Neural progenitor cell (in vitro differentiated cells): ENCODE measurements at regions not wholly inside any gene's neighbourhood (a gene's known extent, or its start where the extent isn't known, plus 50 kb on each side); places are given as distances from the start of the nearest gene placed in this dataset.

Experiments
- DNase-seq: peaks from one replicate; pipeline ENCODE4 v3.0.0-alpha.2; 2016; ENCODE audit warnings: low spot score
- H2AFZ ChIP-seq: fragments of 200-600 bp; sonication (generic); replicated peaks from 2 replicates; pipeline ENCODE4 v1.6.1; 2016; ENCODE audit warnings: antibody characterized with exemption
- H3F3A ChIP-seq: fragments of 200-600 bp; sonication (generic); 2 replicates; pipeline ENCODE4 v1.6.1; 2016; ENCODE audit warnings: antibody characterized with exemption, low read depth
- H3K27ac ChIP-seq: fragments of 200-600 bp; sonication (generic); 2 replicates; pipeline ENCODE4 v1.5.1; 2016; ENCODE audit warnings: mild to moderate bottlenecking
- H3K27me3 ChIP-seq: fragments of 200-600 bp; sonication (generic); 2 replicates; pipeline ENCODE4 v1.6.1; 2016; ENCODE audit warnings: mild to moderate bottlenecking, moderate library complexity
- H3K36me3 ChIP-seq: fragments of 200-600 bp; sonication (generic); 2 replicates; pipeline ENCODE4 v1.5.1; 2016
- H3K4me1 ChIP-seq: fragments of 200-600 bp; sonication (generic); 2 replicates; pipeline ENCODE4 v1.6.1; 2016; ENCODE audit warnings: mixed run types
- H3K4me2 ChIP-seq: fragments of 200-600 bp; sonication (generic); 2 replicates; pipeline ENCODE4 v1.6.1; 2016
- H3K4me3 ChIP-seq: fragments of 200-600 bp; sonication (generic); 2 replicates; pipeline ENCODE4 v1.5.1; 2016
- H3K79me2 ChIP-seq: fragments of 200-600 bp; sonication (generic); 2 replicates; pipeline ENCODE4 v1.6.1; 2016; ENCODE audit warnings: low read depth
- H3K9ac ChIP-seq: fragments of 200-600 bp; sonication (generic); 2 replicates; pipeline ENCODE4 v1.6.1; 2016
- H3K9me3 ChIP-seq: fragments of 200-600 bp; sonication (generic); 2 replicates; pipeline ENCODE4 v1.5.1; 2016; ENCODE audit warnings: low read depth
- H4K20me1 ChIP-seq: fragments of 200-600 bp; sonication (generic); 2 replicates; pipeline ENCODE4 v1.6.1; 2016; ENCODE audit warnings: low read depth
- H3K27ac Mint-ChIP-seq: 3 replicates; pipeline ENCODE4 v1.8.0; 2021; ENCODE audit warnings: mixed read lengths
- H3K27me3 Mint-ChIP-seq: 2 replicates; pipeline ENCODE4 v1.8.0; 2022; ENCODE audit warnings: low read depth, mild to moderate bottlenecking, inconsistent platforms, moderate library complexity, mixed read lengths; ENCODE audit not compliant: insufficient read depth
- H3K36me3 Mint-ChIP-seq: 3 replicates; pipeline ENCODE4 v1.8.0; 2021; ENCODE audit warnings: mixed read lengths
- H3K4me1 Mint-ChIP-seq: 3 replicates; pipeline ENCODE4 v1.8.0; 2021; ENCODE audit warnings: mixed read lengths
- H3K4me3 Mint-ChIP-seq: 3 replicates; pipeline ENCODE4 v1.8.0; 2021; ENCODE audit warnings: mild to moderate bottlenecking, moderate library complexity, mixed read lengths
- H3K9me3 Mint-ChIP-seq: 3 replicates; pipeline ENCODE4 v1.8.0; 2020; ENCODE audit warnings: mixed read lengths
- EZH2 ChIP-seq: fragments of 200-600 bp; sonication (generic); IDR thresholded peaks from 2 replicates; pipeline ENCODE4 v1.6.1; 2017; ENCODE audit warnings: antibody characterized with exemption, mild to moderate bottlenecking, moderate library complexity
- EZH2phosphoT487 ChIP-seq: fragments of 200-600 bp; sonication (generic); IDR thresholded peaks from 2 replicates; pipeline ENCODE4 v1.6.1; 2017; ENCODE audit warnings: antibody characterized with exemption
- TF ChIP-seq, protein P1 (sequence below): fragments of 200-600 bp; sonication (generic); IDR thresholded peaks from 2 replicates; pipeline ENCODE4 v1.5.1; 2017; ENCODE audit warnings: antibody characterized with exemption, mild to moderate bottlenecking

DNA sequence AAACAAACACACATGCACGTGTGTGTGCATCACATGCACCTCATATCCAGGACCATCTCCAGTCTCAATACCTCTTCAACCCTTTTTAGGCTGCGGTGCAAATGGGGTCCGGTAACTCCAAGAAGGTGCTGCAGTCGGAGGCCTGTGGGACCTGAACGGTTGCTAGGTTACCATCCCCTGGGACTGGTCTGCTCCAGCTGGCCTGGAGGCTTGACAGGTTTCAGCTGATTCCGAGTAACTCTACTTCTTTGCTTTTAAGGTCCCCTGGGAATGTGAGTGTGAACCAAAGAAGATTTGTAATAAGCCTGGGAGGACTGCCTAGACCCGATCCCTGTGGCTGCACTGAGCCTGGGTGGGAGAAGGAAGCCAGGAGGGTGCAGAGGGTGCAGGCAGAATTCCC lies 117.5 kb downstream of the CCNA1 start:
- TF ChIP-seq EZH2, result no peak
- no peak for TF ChIP-seq EZH2phosphoT487
- TF ChIP-seq, protein P1, sequence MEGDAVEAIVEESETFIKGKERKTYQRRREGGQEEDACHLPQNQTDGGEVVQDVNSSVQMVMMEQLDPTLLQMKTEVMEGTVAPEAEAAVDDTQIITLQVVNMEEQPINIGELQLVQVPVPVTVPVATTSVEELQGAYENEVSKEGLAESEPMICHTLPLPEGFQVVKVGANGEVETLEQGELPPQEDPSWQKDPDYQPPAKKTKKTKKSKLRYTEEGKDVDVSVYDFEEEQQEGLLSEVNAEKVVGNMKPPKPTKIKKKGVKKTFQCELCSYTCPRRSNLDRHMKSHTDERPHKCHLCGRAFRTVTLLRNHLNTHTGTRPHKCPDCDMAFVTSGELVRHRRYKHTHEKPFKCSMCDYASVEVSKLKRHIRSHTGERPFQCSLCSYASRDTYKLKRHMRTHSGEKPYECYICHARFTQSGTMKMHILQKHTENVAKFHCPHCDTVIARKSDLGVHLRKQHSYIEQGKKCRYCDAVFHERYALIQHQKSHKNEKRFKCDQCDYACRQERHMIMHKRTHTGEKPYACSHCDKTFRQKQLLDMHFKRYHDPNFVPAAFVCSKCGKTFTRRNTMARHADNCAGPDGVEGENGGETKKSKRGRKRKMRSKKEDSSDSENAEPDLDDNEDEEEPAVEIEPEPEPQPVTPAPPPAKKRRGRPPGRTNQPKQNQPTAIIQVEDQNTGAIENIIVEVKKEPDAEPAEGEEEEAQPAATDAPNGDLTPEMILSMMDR, result no peak
- Histone ChIP-seq H3K9me3 (no peaks in the 10 kb centered on the region), H3K9ac (no peak overlapping the region), H3K4me2 (no peak overlapping the region), H3K27ac (no peak overlapping the region), H3F3A (no peaks in the 10 kb centered on the region), H2AFZ (peak overlapping the region; percentile 3), H3K4me1 (peaks cover 8% of the 10 kb centered on the region), H3K27me3 (no peaks in the 10 kb centered on the region), H3K4me3 (no peak overlapping the region), H4K20me1 (no peaks in the 10 kb centered on the region), H3K79me2 (no peaks in the 10 kb centered on the region), H3K36me3 (no peaks in the 10 kb centered on the region)
- H3K27me3 Mint-ChIP-seq, result peaks cover 8% of the 10 kb centered on the region
- H3K36me3 Mint-ChIP-seq, result no peaks in the 10 kb centered on the region
- peak overlapping the region; percentile 35 for H3K27ac Mint-ChIP-seq
- peak; percentile 58 for DNase-seq
- H3K9me3 Mint-ChIP-seq, result no peaks in the 10 kb centered on the region
- peaks cover 10% of the 10 kb centered on the region for H3K4me1 Mint-ChIP-seq
- H3K4me3 Mint-ChIP-seq, result no peak overlapping the region

DNA sequence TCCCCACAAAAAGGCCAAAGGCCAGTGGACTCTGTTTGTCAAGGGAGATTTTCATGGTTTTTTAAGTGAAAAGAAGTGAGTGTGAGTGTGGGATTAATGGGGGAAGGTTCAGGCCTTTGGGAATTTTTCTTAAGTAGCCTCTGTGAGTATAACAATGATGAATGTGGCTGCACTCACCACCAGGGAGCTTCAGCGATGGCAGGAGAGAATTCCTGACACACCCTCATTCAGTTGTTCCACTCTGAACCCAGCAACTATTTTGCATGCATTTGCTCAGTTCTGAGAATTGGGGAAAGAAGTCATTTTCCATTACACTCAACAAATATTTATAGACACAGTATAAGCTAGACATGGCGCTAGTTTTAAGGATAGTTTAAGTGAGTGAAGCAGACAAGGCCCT lies 117.9 kb downstream of the CCNA1 start:
- Histone ChIP-seq H3K4me1 (peaks cover 8% of the 10 kb centered on the region), H3K9me3 (no peaks in the 10 kb centered on the region), H3K4me2 (no peak overlapping the region), H3K27ac (no peak overlapping the region), H3K27me3 (no peaks in the 10 kb centered on the region), H3K36me3 (no peaks in the 10 kb centered on the region), H2AFZ (peak overlapping the region; percentile 3), H4K20me1 (no peaks in the 10 kb centered on the region), H3K79me2 (no peaks in the 10 kb centered on the region), H3F3A (no peaks in the 10 kb centered on the region), H3K4me3 (no peak overlapping the region), H3K9ac (no peak overlapping the region)
- no peak for TF ChIP-seq EZH2
- TF ChIP-seq, protein P1, result no peak
- Mint-ChIP-seq H3K4me1 (peaks cover 10% of the 10 kb centered on the region), H3K27ac (peak overlapping the region; percentile 35), H3K4me3 (no peak overlapping the region), H3K9me3 (no peaks in the 10 kb centered on the region), H3K27me3 (peaks cover 8% of the 10 kb centered on the region), H3K36me3 (no peaks in the 10 kb centered on the region)
- DNase-seq, result no peak

DNA sequence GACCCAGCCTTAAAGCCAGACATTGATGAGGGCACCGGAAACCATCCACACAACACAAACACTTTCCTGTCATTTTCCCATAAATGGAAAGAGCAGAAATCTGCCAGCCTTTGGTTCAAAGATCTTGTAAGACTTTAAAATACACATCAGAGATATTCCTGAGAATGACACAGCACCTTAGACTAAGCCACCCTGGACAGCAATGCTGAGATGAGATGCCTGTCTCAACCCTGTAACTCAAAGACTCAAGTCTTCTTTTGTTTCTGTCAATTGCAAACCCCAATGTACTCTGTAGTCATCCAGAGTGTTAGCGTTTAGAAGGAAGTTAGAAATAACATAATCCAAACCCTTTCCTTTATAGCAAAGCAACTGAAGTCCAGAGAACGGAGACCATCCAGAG lies 119.2 kb downstream of the CCNA1 start:
- H3K4me1 ChIP-seq, result peaks cover 8% of the 10 kb centered on the region
- H3K27me3 Mint-ChIP-seq, result peaks cover 8% of the 10 kb centered on the region
- H4K20me1 ChIP-seq, result no peaks in the 10 kb centered on the region
- DNase-seq, result no peak
- H3K9me3 ChIP-seq, result no peaks in the 10 kb centered on the region
- no peaks in the 10 kb centered on the region for H3K9me3 Mint-ChIP-seq
- no peak overlapping the region for H2AFZ ChIP-seq
- H3K9ac ChIP-seq, result no peak overlapping the region
- H3K79me2 ChIP-seq, result no peaks in the 10 kb centered on the region
- H3K36me3 Mint-ChIP-seq, result no peaks in the 10 kb centered on the region
- H3K27me3 ChIP-seq, result no peaks in the 10 kb centered on the region
- H3K27ac ChIP-seq, result no peak overlapping the region
- no peaks in the 10 kb centered on the region for H3K36me3 ChIP-seq
- H3K4me3 ChIP-seq, result no peak overlapping the region
- no peaks in the 10 kb centered on the region for H3F3A ChIP-seq
- H3K4me2 ChIP-seq, result no peak overlapping the region
- H3K27ac Mint-ChIP-seq, result no peak overlapping the region
- H3K4me3 Mint-ChIP-seq, result no peak overlapping the region
- H3K4me1 Mint-ChIP-seq, result peaks cover 10% of the 10 kb centered on the region
- TF ChIP-seq EZH2phosphoT487 (no peak), EZH2 (no peak)
- TF ChIP-seq, protein P1, result no peak

DNA sequence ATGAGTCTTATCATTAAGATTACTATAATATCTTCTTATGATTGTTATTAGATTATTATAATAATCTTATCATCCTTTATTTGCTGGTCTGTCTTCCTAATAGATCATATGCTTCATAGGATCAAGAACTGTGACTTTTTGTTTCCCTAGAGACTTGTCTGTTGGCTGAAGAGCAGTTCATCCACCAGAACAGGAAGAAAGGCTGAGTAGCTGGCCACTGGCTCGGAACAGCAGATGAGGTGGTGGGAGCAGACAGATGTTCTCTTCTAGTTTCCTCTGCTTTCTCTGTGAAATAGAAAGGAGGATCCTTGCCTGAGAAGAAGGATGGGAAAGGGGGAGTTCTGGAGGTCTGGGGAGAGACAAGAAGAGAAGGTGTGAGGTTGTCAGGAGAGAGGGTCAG lies 120.0 kb downstream of the CCNA1 start:
- no peak for TF ChIP-seq EZH2
- Histone ChIP-seq H3K4me2 (no peak overlapping the region), H3K9me3 (no peaks in the 10 kb centered on the region), H3K9ac (no peak overlapping the region), H3F3A (no peaks in the 10 kb centered on the region), H3K4me1 (peaks cover 8% of the 10 kb centered on the region), H3K4me3 (no peak overlapping the region), H2AFZ (no peak overlapping the region), H4K20me1 (no peaks in the 10 kb centered on the region), H3K79me2 (no peaks in the 10 kb centered on the region), H3K36me3 (no peaks in the 10 kb centered on the region), H3K27me3 (no peaks in the 10 kb centered on the region), H3K27ac (no peak overlapping the region)
- H3K27me3 Mint-ChIP-seq, result peaks cover 8% of the 10 kb centered on the region
- peaks cover 10% of the 10 kb centered on the region for H3K4me1 Mint-ChIP-seq
- DNase-seq, result no peak
- H3K4me3 Mint-ChIP-seq, result no peak overlapping the region
- no peak overlapping the region for H3K27ac Mint-ChIP-seq
- no peaks in the 10 kb centered on the region for H3K9me3 Mint-ChIP-seq
- no peaks in the 10 kb centered on the region for H3K36me3 Mint-ChIP-seq
